Glomerular visceral epithelial cell (primary cell): ENCODE measurements at regions not wholly inside any gene's neighbourhood (a gene's known extent, or its start where the extent isn't known, plus 50 kb on each side); places are given as distances from the start of the nearest gene placed in this dataset.
"Not testable (repeated sequence)": the region's sequence is repeated elsewhere in the genome, so short reads cannot be mapped to it uniquely, and the experiment has no call there.

ENCODE experiments used
- DNase-seq: peaks from one replicate; pipeline ENCODE4 v3.0.0-alpha.2; 2016; ENCODE audit errors: extremely low spot score

GRCh38 chr10:46202405-46202804, 84.4 kb upstream of the ANTXRL start:
- DNase-seq: not testable (repeated sequence)

DNA sequence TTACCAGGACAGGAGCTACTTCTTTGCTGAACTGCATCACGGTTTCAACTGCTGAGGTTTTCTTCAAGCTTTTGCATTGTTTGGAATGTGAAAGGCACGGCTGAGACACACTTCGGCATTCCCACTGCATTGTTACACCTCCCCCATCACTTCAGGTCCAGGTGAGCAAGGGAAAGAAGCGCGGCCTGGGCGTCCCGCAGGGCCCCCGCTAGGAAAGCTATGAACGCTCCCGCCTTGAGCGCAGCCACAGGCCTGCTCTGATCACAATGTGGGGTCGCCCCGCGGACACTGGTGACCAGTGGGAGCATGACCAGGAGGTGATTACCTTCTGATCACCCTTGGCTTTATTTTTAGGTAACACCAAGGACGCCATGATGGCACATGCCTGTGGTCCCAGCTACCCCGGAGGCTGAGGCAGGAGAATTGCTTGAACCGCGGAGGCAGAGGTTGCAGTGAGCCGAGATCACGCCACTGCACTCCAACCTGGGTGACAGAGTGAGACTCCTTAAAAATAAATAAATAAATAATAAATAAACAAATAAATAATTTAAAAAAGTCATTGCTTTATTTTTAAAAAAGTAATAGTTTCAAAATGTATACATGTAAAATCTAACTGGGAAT, 82.2 kb upstream of the ANTXRL start:
- not testable (repeated sequence) for DNase-seq

- not testable (repeated sequence) for DNase-seq
These were observed 76.4 kb upstream of the ANTXRL start for GRCh38 chr10:46210427-46210826.

DNA sequence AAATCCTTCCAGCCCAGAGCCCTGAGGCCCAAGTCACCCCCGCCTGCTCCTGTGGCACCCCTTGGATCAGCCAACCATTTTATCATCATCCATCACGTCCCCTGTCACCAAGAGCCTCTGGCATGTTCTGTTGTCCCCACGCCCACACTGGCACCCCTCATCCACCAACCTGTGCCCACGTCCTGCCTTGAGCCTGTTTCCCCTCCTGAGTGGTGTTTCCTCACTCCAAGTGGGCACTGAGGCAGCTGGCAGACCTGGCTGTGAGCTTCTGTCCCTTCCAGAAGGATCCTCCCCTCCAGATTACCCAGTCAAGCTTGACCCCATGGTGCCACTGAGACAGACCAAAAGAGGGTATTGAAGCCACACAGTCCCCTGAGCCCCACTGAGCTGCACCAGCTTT, 71.4 kb upstream of the ANTXRL start:
- no peak for DNase-seq

DNA sequence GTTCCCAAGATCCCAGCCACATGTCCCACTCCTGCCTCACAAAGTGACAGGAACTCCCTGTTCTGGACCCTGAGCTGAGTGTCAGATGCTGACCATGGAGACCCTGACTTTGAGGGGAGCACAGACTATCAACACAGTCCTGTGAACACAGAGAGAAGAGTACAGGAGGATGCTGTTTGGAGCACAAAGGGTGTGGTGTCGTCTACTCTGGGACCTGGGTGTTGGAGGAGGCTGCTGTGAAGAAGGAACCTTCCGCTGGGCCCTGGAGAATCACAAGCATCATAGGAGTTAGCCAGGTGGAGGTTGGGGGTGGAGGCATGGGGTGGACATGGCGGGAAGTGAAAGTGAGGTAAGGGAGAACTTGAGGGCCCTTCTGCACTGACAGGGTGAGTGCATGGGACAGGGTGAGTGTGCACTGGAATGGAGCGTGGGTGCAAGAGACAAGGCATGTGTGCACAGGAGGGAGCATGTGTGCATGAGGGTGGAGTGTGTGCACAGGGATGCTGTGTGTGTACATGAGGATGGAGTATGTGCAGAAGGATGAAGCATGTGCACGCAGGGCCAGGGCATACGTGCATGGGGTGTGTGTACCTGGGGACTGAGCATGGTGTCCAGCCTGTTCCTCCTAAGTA, 70.7 kb upstream of the ANTXRL start:
- DNase-seq: no peak

DNA sequence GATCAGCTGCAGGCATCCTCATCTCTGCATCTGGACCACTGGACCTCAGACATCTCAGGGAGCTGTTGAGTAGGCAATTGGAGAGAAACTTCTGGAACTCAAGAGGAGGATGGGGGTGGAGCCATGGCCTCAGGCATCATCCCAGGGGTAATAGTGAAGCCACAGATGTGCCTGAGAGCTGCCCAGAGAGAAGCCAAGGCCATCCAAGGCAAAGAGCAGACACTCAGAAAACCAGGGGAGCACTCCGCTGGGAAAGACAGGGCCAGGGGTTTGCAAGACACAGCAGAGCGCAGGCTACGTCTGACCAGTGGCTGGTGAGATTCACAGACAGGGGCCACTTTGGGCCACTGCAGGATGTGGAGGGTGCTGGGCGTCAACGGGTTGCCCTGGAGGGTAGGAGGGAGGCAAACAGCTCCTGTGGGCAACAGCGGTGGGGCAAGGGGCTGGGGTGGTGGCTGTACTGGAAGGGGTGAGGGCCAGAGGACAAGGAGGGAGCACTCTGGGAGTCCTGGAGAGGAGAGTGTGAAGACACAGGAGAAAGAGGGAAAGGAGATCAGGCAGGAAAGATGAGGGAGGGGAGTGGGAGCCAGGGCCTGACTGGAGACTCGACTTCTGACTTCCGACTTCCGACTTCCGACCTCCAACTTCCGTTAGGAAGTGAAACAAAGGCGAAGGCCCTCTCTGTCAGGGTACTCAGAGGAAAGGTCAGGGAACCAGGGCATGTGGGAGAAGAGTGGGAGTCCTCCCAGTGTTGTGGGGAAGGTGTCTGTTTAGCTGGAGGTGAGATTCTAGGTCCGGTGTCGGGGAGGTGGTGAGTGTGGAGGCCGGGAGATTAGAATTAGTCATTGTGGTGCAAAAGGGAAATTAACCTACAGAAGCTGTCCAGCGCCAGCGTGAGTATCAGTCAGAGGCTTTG, 69.7 kb upstream of the ANTXRL start:
- DNase-seq: peak; percentile 28

DNA sequence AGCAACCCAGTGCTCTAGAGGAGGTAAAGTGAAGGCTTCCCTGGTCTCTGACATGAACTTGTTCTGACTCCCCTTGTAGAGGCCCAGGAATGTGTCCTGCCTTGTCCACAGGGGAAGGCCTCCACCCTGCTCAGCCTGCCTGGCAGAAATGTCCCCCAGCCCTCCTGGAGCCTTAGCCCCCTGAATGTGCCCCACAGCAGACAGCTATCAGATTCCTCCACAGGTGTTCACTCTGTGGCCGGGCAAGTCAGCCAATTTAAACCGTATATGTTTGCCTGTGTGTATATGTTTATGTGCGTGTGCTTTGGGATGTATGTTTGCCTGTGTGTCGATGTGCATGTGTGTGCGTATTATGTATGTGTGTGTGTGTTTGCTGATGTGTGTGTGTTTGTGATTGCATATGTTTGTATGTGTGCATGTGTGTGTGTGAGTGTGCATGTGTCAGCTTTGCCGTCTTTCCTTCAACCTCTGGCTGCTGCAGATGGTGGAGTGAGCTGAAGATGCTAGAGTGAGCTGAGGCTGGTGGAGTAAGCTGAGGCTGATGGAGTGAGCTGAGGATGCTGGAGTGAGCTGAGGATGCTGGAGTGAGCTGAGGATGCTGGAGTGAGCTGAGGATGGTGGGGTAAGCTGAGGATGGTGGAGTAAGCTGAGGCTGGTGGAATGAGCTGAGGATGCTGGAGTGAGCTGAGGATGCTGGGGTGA, 68.9 kb upstream of the ANTXRL start:
- DNase-seq: no peak

- no peak for DNase-seq
These were observed 67.9 kb upstream of the ANTXRL start for GRCh38 chr10:46218921-46219320.

DNA sequence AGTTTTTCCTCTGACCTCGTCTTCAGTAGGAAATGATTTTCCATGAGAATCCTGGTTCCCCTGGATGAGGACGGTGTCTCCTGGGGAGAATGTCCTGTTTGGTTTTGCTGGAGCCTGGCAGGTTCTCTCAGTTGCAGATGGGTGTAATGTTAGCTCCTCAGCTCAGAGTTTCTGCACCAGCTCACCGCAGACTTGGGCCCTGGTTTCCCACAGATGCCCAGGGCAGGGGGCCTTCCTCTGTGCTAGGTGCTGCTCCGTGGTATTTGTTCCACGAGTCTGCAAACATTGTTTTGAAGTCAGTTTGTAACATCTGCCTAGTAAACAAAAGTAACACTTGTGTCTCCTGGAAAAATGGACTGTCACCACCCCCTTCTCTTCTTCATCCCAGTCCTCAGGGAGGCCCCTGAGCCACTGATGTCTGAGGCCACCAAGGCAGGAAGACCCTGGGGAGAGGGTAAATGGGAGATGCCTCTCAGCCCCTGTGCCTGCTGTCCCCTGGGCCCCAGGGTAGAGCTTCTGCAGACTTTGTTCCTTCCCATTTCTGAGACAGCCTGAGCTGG, 67.3 kb upstream of the ANTXRL start:
- DNase-seq: not testable (repeated sequence)

DNA sequence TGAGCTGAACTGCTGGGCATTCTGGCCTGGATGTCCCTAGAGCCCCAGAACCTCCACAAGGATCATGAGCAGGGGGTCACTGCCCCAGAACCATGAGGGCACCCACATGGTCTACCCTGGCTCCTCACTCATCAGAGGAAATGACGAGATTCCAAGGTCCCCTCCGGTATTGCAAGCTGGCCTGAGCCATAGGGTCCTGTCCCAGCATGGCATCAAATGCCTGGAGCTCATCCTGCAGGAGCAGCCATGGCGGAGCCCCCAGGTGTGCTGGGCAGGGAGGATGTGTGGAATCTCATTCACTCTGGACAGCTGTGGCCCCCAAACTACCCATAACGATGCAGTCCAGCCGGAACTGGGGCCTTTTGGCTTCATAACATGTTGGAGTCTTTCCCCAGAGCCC, 66.6 kb upstream of the ANTXRL start:
- no peak for DNase-seq

DNA sequence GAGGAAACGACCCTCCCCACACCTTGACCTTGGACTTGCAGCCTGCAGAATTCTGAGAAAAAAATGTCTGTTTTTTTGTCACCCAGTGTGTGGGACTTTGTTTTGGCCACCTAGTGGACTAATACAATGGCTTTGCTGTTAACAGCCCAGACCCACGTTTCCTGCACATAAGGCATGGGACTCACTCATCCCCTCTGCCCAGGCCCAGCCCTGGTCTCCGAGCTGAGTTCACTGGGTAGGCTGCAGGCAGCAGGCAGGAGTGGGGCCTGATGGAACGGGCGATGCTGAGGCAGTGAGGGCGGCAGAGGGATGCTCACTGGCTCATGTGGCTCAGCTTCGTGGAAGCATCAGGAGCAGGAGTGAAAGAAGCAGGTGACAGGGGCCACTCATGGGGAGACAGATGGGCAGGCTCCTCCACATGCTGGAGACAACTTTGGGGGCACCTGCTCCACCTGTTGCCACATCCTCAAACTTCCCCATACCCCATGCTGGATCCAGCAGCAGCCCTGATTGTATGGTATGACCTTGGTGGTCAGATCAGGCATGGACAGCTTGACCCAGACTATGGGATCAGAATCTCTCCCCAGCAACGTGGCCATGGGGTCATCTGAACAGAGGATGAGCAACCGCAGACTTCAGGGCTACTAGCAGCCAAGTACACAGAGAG, 65.8 kb upstream of the ANTXRL start:
- no peak for DNase-seq

DNA sequence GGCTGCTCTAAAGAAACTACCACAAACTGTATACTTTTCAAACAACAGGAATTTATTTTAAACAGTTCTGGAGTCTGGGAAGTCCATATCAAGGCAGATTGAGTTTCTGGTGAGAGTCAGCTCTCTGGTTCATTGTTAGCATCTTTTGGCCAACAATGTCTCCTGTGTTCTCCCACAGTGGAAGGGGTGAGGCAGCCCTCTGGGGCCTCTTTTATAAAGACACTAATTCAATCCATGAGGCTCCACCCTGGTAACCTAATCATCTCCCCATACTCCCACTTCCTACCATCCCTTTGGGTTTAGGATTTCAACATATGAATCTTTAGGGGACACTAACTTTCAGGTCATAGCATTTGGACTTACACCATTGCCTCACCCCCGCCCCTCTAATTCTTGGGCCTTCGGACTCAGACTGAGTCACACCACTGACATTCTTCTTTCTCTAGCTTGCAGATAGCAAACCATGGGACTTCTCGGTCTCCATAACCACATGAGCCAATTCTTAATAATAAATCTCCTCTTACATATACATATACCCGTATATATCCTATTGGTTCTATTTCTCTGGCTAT, 64.3 kb upstream of the ANTXRL start:
- DNase-seq: no peak

DNA sequence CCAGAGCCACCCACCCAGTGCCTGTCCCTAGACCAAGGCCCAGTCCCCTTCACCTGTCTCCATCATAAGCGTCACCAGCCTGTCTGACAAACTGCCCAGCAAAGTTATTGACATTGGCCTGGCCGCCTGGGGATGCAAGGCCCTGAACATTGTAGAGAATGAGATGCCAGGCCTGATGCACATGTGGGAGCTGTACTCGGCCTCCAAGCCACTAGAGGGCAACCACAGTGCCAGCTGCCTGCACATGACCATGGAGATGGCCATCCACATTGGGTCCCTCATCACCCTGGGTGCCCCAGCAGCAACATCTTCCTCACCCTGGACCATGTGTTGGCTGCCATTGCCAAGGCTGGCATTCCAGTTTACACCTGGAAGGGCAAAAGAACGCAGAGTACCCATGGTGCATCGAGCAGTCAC, 63.7 kb upstream of the ANTXRL start:
- no peak for DNase-seq

DNA sequence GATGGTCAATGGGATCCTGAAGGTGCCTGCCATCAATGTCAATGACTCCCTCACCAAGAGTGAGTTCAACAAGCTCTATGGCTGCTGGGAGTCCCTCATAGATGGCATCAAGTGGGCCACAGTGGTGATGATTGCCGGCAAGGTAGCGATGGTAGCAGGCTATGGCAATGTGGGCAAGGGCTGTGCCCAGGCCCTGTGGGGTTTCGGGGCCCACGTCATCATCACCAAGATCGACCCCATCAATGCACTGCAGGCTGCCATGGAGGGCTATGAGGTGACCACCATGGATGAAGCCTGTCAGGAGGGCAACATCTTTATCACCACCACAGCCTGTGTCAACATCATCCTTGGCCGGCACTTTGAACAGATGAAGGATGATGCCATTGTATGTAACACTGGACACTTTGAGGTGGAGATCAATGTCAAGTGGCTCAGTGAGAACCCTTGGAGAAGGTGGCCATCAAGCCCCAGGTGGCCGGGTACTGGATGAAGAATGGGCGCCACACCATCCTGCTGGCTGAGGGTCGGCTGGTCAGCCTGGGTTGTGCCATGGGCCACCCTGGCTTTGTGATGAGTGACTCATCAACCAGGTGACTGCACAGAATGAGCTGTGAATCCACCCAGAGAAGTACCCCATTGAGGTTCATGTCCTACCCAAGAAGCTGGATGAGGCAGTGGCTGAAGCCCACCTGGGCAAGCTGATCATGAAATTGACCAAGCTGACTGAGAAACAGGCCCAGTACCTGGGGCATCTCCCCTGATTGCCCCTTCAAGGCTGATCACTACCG, 63.0 kb upstream of the ANTXRL start:
- DNase-seq: no peak

GRCh38 chr10:46224414-46224682, 62.4 kb upstream of the ANTXRL start:
- DNase-seq: no peak

- DNase-seq: no peak
These were observed 61.2 kb upstream of the ANTXRL start for GRCh38 chr10:46225597-46225996.

GRCh38 chr10:46226232-46226631, 60.6 kb upstream of the ANTXRL start:
- no peak for DNase-seq

- DNase-seq: no peak
These were observed 59.8 kb upstream of the ANTXRL start for GRCh38 chr10:46226900-46227558.

- DNase-seq: no peak
These were observed 59.2 kb upstream of the ANTXRL start for GRCh38 chr10:46227571-46227935.
